PC-9 (cell line): ENCODE measurements at regions not wholly inside any gene's neighbourhood (a gene's known extent, or its start where the extent isn't known, plus 50 kb on each side); places are given as distances from the start of the nearest gene placed in this dataset.

ENCODE experiments used
- CTCF ChIP-seq: fragments of 200-600 bp; sonication (generic); conservative IDR thresholded peaks from 2 replicates; pipeline ENCODE4 v1.6.1; 2017; ENCODE audit warnings: mixed run types, antibody characterized with exemption, mild to moderate bottlenecking, moderate library complexity
- EZH2 ChIP-seq: fragments of 200-600 bp; sonication (generic); IDR thresholded peaks from 2 replicates; pipeline ENCODE4 v1.8.0; 2017; ENCODE audit warnings: antibody characterized with exemption, low read depth

GRCh38 chr19:30881930-30882329, 467.3 kb downstream of the TSHZ3 start:
- TF ChIP-seq CTCF: no peak
- TF ChIP-seq EZH2: no peak
